ENCODE measurements at regions not wholly inside any gene's neighbourhood (a gene's known extent, or its start where the extent isn't known, plus 50 kb on each side); places are given as distances from the start of the nearest gene placed in this dataset.

- TF ChIP-seq TEAD4 (IDR thresholded peaks at IDR 0.05) = no peak
These were observed 835.0 kb upstream of the NCAM2 start for GRCh38 chr21:20163167-20163566.

- TF ChIP-seq TEAD4 (IDR thresholded peaks at IDR 0.05) = no peak
- TF ChIP-seq TCF12 (IDR thresholded peaks at IDR 0.05; ENCODE audit: low read depth) = no peak
- TF ChIP-seq REST (IDR thresholded peaks at IDR 0.05; ENCODE audit: low read depth) = no peak
- TF ChIP-seq FOXM1 (IDR thresholded peaks at IDR 0.05; ENCODE audit: borderline replicate concordance, low read depth) = no peak
- no peak for TF ChIP-seq USF1 (IDR thresholded peaks at IDR 0.05)
- TF ChIP-seq TAF1 (IDR thresholded peaks at IDR 0.05; ENCODE audit: low read depth) = no peak
- TF ChIP-seq EP300 (IDR thresholded peaks at IDR 0.05; ENCODE audit: borderline replicate concordance) = no peak
- no peak for TF ChIP-seq MAX (IDR thresholded peaks at IDR 0.05)
- TF ChIP-seq ZBTB7A (IDR thresholded peaks at IDR 0.05; ENCODE audit: low read depth) = no peak
These were observed 831.1 kb upstream of the NCAM2 start for GRCh38 chr21:20167059-20167458.

- TF ChIP-seq YY1 (IDR thresholded peaks at IDR 0.05; ENCODE audit: low read depth) (no peak), FOXM1 (IDR thresholded peaks at IDR 0.05; ENCODE audit: borderline replicate concordance, low read depth) (no peak), CEBPB (IDR thresholded peaks at IDR 0.05) (no peak), REST (IDR thresholded peaks at IDR 0.05; ENCODE audit: low read depth) (no peak), RAD21 (IDR thresholded peaks at IDR 0.05; ENCODE audit: low read depth) (no peak), EP300 (IDR thresholded peaks at IDR 0.05; ENCODE audit: borderline replicate concordance) (no peak), MAX (IDR thresholded peaks at IDR 0.05) (no peak), USF1 (IDR thresholded peaks at IDR 0.05) (no peak)
These were observed 828.2 kb upstream of the NCAM2 start for GRCh38 chr21:20169812-20170576.

- TF ChIP-seq CEBPB (IDR thresholded peaks at IDR 0.05) = no peak
- no peak for TF ChIP-seq EP300 (IDR thresholded peaks at IDR 0.05; ENCODE audit: borderline replicate concordance)
- TF ChIP-seq NFIC (IDR thresholded peaks at IDR 0.05) = no peak
- TF ChIP-seq RAD21 (IDR thresholded peaks at IDR 0.05; ENCODE audit: low read depth) = no peak
- TF ChIP-seq TEAD4 (IDR thresholded peaks at IDR 0.05) = no peak
- TF ChIP-seq YY1 (IDR thresholded peaks at IDR 0.05; ENCODE audit: low read depth) = no peak
- TF ChIP-seq TAF1 (IDR thresholded peaks at IDR 0.05; ENCODE audit: low read depth) = no peak
- no peak for TF ChIP-seq EGR1 (IDR thresholded peaks at IDR 0.05)
- no peak for TF ChIP-seq FOXM1 (IDR thresholded peaks at IDR 0.05; ENCODE audit: borderline replicate concordance, low read depth)
- no peak for TF ChIP-seq REST (IDR thresholded peaks at IDR 0.05; ENCODE audit: low read depth)
- no peak for TF ChIP-seq CREB1 (IDR thresholded peaks at IDR 0.05; ENCODE audit: low read depth)
- no peak for TF ChIP-seq TCF12 (IDR thresholded peaks at IDR 0.05; ENCODE audit: low read depth)
- TF ChIP-seq ZBTB7A (IDR thresholded peaks at IDR 0.05; ENCODE audit: low read depth) = no peak
- TF ChIP-seq USF1 (IDR thresholded peaks at IDR 0.05) = no peak
- no peak for TF ChIP-seq MAX (IDR thresholded peaks at IDR 0.05)
These were observed 812.0 kb upstream of the NCAM2 start for GRCh38 chr21:20186186-20186585.
